NCI-H1417 treated with DMSO at 0.1 percent for 48 hours (cell line): ENCODE measurements at regions not wholly inside any gene's neighbourhood (a gene's known extent, or its start where the extent isn't known, plus 50 kb on each side); places are given as distances from the start of the nearest gene placed in this dataset.

ENCODE experiments used
- DNase-seq: peaks from one replicate; lab custom pipeline; 2025; lab: John Stamatoyannopoulos, UW

GRCh38 chr7:85074-85882 lies 107.1 kb upstream of the FAM20C start:
- no peak for DNase-seq

- no peak for DNase-seq
Observed at GRCh38 chr7:85883-86515, 106.4 kb upstream of the FAM20C start.

GRCh38 chr7:86629-87028 lies 105.7 kb upstream of the FAM20C start:
- no peak for DNase-seq

GRCh38 chr7:87047-87446 lies 105.3 kb upstream of the FAM20C start:
- no peak for DNase-seq

- no peak for DNase-seq
Observed at GRCh38 chr7:87671-88070, 104.7 kb upstream of the FAM20C start.

- no peak for DNase-seq
Observed at GRCh38 chr7:88095-88926, 104.1 kb upstream of the FAM20C start.

GRCh38 chr7:88927-89231 lies 103.5 kb upstream of the FAM20C start:
- no peak for DNase-seq

- no peak for DNase-seq
Observed at GRCh38 chr7:89232-90019, 102.9 kb upstream of the FAM20C start.

- no peak for DNase-seq
Observed at GRCh38 chr7:90111-91063, 102.0 kb upstream of the FAM20C start.

GRCh38 chr7:91396-92175 lies 100.8 kb upstream of the FAM20C start:
- no peak for DNase-seq

GRCh38 chr7:92231-92674 lies 100.1 kb upstream of the FAM20C start:
- DNase-seq = peak; percentile 14

- DNase-seq = no peak
Observed at GRCh38 chr7:92888-93672, 99.3 kb upstream of the FAM20C start.

- DNase-seq = no peak
Observed at GRCh38 chr7:94251-94801, 98.0 kb upstream of the FAM20C start.

GRCh38 chr7:95180-95862 lies 97.0 kb upstream of the FAM20C start:
- no peak for DNase-seq

GRCh38 chr7:95863-96260 lies 96.5 kb upstream of the FAM20C start:
- DNase-seq = no peak

- DNase-seq = no peak
Observed at GRCh38 chr7:96861-97260, 95.5 kb upstream of the FAM20C start.

- no peak for DNase-seq
Observed at GRCh38 chr7:97310-97841, 95.0 kb upstream of the FAM20C start.
